D341Med (cell line): ENCODE measurements at regions not wholly inside any gene's neighbourhood (a gene's known extent, or its start where the extent isn't known, plus 50 kb on each side); places are given as distances from the start of the nearest gene placed in this dataset.

Source experiments
- DNase-seq: peaks from one replicate; pipeline ENCODE4 v3.0.0; 2012; ENCODE audit warnings: low spot score

DNA sequence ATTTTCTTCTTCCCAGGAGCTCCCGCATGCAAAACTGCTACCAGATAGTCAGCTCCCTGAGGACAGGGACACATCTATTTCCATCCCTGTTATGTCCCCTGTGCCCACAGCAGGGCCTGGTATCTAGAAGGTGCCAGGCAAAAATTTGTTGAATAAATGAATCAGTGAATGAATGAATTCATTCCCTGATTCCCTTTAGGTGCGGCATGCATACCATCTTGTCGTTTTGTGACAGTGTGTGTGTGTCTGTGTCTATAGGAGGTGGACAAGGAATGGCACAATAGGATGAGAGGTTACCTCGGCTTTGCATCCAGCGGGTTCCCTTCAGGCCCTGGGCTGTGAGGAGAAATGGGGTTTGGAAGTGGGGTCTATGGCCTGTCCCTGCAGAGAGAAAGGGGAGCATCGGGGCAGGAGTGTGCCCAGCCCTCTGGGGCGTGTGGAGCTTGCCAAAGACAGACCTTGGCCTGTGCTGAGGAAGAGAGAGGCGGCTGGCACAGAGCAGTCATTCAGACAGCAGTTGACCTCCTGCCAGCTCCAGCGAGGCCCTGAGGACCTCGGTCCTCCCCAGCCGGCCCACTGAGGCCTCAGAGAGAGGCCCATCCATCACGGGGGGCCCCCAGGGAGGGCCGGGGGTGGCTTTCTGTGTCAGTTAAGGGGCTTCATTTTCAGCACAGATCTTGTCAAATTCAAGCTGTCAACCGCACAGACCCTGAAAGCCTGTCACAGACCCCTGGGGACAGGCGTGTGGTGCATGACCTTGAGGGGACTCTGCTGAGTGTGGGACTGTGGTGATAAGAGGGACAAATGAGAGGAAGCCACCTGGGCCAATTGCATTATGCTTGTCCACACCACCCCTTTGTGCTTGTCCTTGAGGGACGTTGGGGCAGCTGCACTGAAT is 125.9 kb upstream of the CXCR4 start:
- DNase-seq, result no peak

DNA sequence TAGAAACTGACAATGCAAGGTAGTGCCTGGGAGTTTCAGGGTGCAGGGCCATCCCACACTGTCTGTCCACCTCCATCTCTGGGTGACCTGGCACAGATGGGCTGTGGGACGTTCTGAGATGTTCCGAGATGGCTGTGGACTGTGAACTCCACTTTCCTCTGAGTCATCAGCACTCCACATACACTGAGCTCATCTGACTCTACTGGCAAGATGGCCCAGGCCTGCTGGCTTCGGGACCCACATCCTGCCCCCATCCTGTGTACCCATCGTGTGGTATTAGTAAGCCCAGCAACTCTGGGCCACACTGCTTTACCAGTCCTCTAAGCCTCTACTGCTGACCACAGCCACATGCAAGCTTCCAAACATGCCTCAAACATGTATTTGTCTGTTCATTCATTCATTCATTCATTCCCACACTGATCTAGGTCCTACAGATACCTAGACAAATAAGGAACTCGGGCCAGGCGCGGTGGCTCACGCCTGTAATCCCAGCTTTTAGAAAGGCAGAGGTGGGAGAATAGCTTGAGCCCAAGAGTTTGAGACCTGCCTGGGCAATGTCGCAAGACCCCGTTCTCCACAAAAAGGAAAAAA is 124.8 kb upstream of the CXCR4 start:
- no peak for DNase-seq

DNA sequence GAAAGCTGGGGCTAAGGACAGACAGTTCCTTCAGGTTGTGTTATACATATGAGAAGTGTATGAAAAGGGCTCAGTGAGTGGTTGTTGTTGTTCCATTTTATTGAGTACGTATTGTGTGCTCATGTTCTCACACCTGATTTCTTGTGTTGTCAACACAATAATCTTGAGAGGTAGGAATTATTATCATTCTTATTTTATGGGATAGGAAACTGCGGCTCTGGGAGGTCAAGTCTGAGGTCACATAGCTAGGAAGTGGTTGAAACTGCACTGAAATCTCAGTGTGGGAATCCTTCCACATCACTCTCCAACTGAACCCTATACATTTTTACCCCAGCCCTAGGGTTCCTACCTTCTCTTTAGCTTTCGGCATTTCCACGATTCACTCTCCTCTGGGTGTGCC is 124.2 kb upstream of the CXCR4 start:
- DNase-seq, result no peak

GRCh38 chr2:136239079-136239685 is 121.2 kb upstream of the CXCR4 start:
- no peak for DNase-seq

- DNase-seq, result peak; percentile 48
Observed at GRCh38 chr2:136238286-136239078, 120.5 kb upstream of the CXCR4 start.

GRCh38 chr2:136236019-136236418 is 118.1 kb upstream of the CXCR4 start:
- no peak for DNase-seq

- no peak for DNase-seq
Observed at GRCh38 chr2:136235546-136235945, 117.6 kb upstream of the CXCR4 start.

GRCh38 chr2:136234261-136234660 is 116.3 kb upstream of the CXCR4 start:
- no peak for DNase-seq

DNA sequence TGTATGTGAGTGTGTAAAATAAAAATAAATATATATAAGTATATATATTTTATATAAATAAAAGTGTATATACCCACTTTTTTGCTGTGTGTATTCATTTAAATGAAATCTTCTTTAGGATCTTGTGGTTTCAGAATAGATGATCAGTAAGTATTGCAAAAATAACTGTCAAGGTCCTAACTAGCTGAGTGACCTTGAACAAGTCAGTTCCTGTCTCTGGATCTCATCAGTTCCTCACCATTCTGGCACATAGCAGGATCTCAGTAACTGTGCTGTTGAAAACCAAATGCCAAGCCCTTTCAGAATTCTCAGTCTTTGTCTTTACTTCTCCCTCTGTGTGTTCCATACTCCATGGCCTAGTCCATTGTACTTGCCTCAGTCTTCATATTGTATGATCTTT is 115.3 kb upstream of the CXCR4 start:
- no peak for DNase-seq

- DNase-seq, result no peak
Observed at GRCh38 chr2:136232456-136233172, 114.7 kb upstream of the CXCR4 start.

DNA sequence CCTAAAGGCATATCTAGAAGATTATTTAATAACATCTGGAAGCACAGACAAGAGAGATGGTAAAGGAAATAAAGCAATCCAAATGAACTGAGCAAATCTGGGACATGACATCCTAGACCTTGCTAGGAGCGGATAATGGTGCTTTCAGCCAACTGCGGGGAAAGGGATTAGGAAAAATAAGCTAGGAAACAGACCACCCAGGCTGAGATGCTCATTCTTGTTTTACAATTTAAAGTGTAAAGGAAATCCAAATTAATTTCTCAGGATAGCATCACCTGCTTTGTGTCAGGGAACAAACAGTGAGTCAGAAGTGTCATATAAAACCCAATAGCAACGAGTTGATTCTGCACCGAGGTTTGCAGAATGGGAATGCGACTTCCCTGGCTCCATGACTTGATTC is 112.5 kb upstream of the CXCR4 start:
- no peak for DNase-seq

GRCh38 chr2:136226903-136227302 is 109.0 kb upstream of the CXCR4 start:
- DNase-seq, result no peak

GRCh38 chr2:136225950-136226835 is 108.2 kb upstream of the CXCR4 start:
- DNase-seq, result no peak

- DNase-seq, result no peak
Observed at GRCh38 chr2:136223274-136223673, 105.3 kb upstream of the CXCR4 start.

DNA sequence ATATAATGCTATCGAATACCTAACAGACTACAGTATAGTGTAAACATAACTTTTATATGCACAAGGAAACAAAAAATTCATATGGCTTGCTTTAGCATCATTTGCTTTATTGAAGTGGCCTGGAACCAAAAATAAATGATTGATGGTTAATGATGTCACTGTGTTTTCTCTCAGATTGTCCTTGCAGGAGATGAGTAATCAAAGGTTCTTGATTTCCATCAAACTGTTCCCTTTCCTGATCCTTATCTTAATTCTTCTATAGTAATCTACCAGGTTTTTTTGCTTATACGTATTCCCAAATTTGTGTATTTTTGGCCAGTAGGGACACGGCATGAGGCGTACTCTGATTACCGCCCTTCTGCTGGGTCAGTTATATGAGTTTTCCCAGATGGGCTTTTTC is 104.9 kb upstream of the CXCR4 start:
- no peak for DNase-seq

GRCh38 chr2:136221026-136221425 is 103.1 kb upstream of the CXCR4 start:
- DNase-seq, result no peak

- no peak for DNase-seq
Observed at GRCh38 chr2:136219963-136220362, 102.0 kb upstream of the CXCR4 start.

DNA sequence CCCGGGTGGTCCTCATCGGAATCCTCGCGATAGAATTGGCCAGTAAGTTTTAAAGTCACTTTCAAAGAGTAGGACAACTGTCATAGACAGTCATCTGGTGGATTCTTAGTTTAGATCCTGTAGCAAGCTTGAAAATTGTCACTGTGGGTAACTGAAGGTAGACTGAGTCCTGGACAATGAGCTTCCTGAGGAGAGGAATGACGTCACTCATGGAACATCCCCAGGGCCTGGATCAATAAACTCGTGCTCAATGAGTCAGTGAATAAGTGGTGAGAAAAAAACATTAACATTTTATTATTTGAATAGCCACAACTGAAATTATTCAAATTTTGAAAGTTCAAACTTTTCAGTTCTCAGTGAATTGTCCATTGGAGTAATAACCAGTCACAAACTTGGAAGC is 101.4 kb upstream of the CXCR4 start:
- no peak for DNase-seq

DNA sequence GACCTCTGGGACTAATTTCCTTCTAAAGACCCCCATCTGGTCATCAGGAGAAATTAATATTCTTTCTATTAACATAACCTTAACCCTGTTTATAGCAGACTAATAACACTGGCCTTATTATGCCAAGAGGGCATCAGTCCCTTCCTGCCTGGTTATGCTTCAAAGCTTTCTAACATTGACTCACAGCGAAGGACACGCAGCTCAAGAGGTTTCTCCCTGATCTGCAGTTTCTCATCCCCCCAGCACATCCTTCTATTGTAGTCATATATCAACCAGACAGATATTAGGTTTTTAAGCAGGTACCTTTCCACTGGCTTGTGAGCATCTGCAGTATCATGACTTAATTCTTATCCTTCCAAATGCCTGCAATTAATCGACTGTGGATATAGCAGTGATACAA is 100.0 kb upstream of the CXCR4 start:
- DNase-seq, result no peak

DNA sequence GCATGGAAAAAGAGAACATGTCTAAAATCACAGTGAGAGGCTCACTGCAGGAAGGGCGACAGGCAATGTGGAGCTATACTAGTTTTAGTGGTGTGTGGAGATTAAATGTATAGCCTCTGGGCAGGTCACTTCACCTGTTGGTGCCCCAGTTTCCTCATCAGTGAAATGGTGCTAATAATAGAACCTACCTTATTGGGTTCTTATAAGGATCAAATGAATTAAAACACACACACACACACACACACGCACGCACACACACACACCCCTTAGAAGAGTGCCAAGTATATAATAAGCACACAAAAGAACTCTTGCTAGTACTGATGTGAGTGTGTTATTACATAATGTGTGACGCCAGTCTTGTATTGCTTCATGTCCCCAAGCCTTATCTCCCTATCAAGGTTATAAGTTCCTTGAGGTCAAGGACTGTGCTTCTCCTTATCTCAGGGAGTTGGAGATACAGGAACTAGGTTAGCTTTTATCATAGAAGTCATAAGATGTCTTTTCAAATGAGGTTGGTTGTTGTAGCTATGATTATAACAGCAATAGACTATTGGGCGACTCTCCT is 98.0 kb upstream of the CXCR4 start:
- no peak for DNase-seq
